Natural killer cell (primary cell): ENCODE measurements at regions not wholly inside any gene's neighbourhood (a gene's known extent, or its start where the extent isn't known, plus 50 kb on each side); places are given as distances from the start of the nearest gene placed in this dataset.
"Not testable (repeated sequence)": the region's sequence is repeated elsewhere in the genome, so short reads cannot be mapped to it uniquely, and the experiment has no call there.

Source experiments
- ATAC-seq, 3 donors: fragments of 150-1000 bp in 2 of 3; fragments of 200-7000 bp in 1 of 3; cut with Tn5 transposase; 1 replicate in 1 of 3; 2 replicates in 2 of 3; pipeline ENCODE4 v1.10.0; 2021; ENCODE audit warnings: mild to moderate bottlenecking in 2 of 3, moderate library complexity in 2 of 3
- DNase-seq, 2 donors: peaks; one replicate each; pipeline versions ENCODE4 v3.0.0 to v3.0.0-alpha.2; 2013 to 2021; ENCODE audit warnings: mixed read lengths in 1 of 2
- H3K27ac ChIP-seq: one replicate; pipeline ENCODE4 v1.5.1; 2013; ENCODE audit warnings: mild to moderate bottlenecking, low read length
- H3K27me3 ChIP-seq: one replicate; pipeline ENCODE4 v1.6.1; 2013; ENCODE audit warnings: low read length; ENCODE audit not compliant: control insufficient read depth, insufficient read depth
- H3K36me3 ChIP-seq: one replicate; pipeline ENCODE4 v1.6.1; 2013; ENCODE audit warnings: low read length; ENCODE audit not compliant: control insufficient read depth, insufficient read depth
- H3K4me1 ChIP-seq: one replicate; pipeline ENCODE4 v1.6.1; 2013; ENCODE audit warnings: low read length; ENCODE audit not compliant: control insufficient read depth, insufficient read depth
- H3K4me3 ChIP-seq: one replicate; pipeline ENCODE4 v1.5.1; 2013; ENCODE audit warnings: low read length
- H3K9me3 ChIP-seq: one replicate; pipeline ENCODE4 v1.6.1; 2013; ENCODE audit warnings: low read length; ENCODE audit not compliant: control insufficient read depth, insufficient read depth
- H3K27ac Mint-ChIP-seq, 2 donors: one replicate each; pipeline ENCODE4 v1.8.0; 2022; ENCODE audit warnings: mild to moderate bottlenecking in 2 of 2, mixed read lengths in 2 of 2, moderate library complexity in 1 of 2
- H3K27me3 Mint-ChIP-seq, 2 donors: one replicate each; pipeline ENCODE4 v1.8.0; 2022; ENCODE audit warnings: low read depth in 2 of 2, mixed read lengths in 2 of 2
- H3K36me3 Mint-ChIP-seq: one replicate; pipeline ENCODE4 v1.8.0; 2022; ENCODE audit warnings: mixed read lengths
- H3K4me1 Mint-ChIP-seq, 2 donors: one replicate each; pipeline ENCODE4 v1.8.0; 2022; ENCODE audit warnings: mixed read lengths in 2 of 2
- H3K4me3 Mint-ChIP-seq: one replicate; pipeline ENCODE4 v1.8.0; 2022; ENCODE audit warnings: mild to moderate bottlenecking, moderate library complexity, mixed read lengths
- H3K9me3 Mint-ChIP-seq, 2 donors: one replicate each; pipeline ENCODE4 v1.8.0; 2022; ENCODE audit warnings: mixed read lengths in 2 of 2
- CTCF ChIP-seq: fragments of 200-600 bp; IDR thresholded peaks from one replicate; pipeline ENCODE4 v1.8.0; 2022; ENCODE audit warnings: antibody characterized with exemption
- WGBS: methylation state at CpG from one replicate; pipeline ENCODE4 v1.1.7; 2013; ENCODE audit warnings: missing lambda C conversion rate; ENCODE audit not compliant: insufficient coverage; 5-methylcytosine and 5-hydroxymethylcytosine counted together
- intact Hi-C: fragments of 100-400 bp; cut with micrococcal nuclease; formaldehyde crosslinking; loops from one replicate; pipeline ENCODE4 v1.14.2; 2022

GRCh38 chr2:187656123-187656522 is 101.9 kb upstream of the TFPI start:
- Histone ChIP-seq H3K27ac (no peak overlapping the region), H3K4me3 (no peak overlapping the region), H3K9me3 (no peaks in the 10 kb centered on the region), H3K27me3 (no peaks in the 10 kb centered on the region), H3K36me3 (no peaks in the 10 kb centered on the region), H3K4me1 (no peaks in the 10 kb centered on the region)
- intact Hi-C loops, result no loop called here
- TF ChIP-seq CTCF, result no peak
- Mint-ChIP-seq H3K4me1 (no peaks in the 10 kb centered on the region), H3K27me3 (no peaks in the 10 kb centered on the region), H3K27ac (no peak overlapping the region), H3K4me3 (no peak overlapping the region), H3K36me3 (no peaks in the 10 kb centered on the region), H3K9me3 (peaks cover 3 to 7% of the 10 kb centered on the region in 2 donors)
- ATAC-seq, result no peak
- WGBS, result 68% methylated on average over 2 of the region's 4 CpGs
- no peak for DNase-seq

GRCh38 chr2:187658952-187659525 is 104.8 kb upstream of the TFPI start:
- ATAC-seq, result no peak
- no peaks in the 10 kb centered on the region for H3K27me3 Mint-ChIP-seq

GRCh38 chr2:187676050-187676449 is 121.8 kb upstream of the TFPI start:
- H3K27ac Mint-ChIP-seq, H3K27me3 ChIP-seq, H3K4me1 Mint-ChIP-seq, H3K27ac ChIP-seq, ATAC-seq, H3K36me3 Mint-ChIP-seq, H3K36me3 ChIP-seq, intact Hi-C loops, H3K4me1 ChIP-seq, H3K9me3 ChIP-seq, H3K4me3 ChIP-seq, DNase-seq, H3K4me3 Mint-ChIP-seq, H3K27me3 Mint-ChIP-seq: not testable (repeated sequence)
- H3K9me3 Mint-ChIP-seq, result peaks cover 12 to 25% of the 10 kb centered on the region in 2 donors
- 100% methylated on average over 1 of the region's 2 CpGs for WGBS

More at GRCh38 chr2:187658952-187659525, 104.8 kb upstream of the TFPI start:
- Histone ChIP-seq H3K27me3 (no peaks in the 10 kb centered on the region), H3K27ac (no peak overlapping the region), H3K9me3 (peaks cover 9% of the 10 kb centered on the region), H3K4me3 (no peak overlapping the region), H3K36me3 (no peaks in the 10 kb centered on the region), H3K4me1 (no peaks in the 10 kb centered on the region)
- WGBS, result 62% methylated on average over 4 of the region's 5 CpGs
- intact Hi-C loops, result no loop called here
- no peak for TF ChIP-seq CTCF
- DNase-seq, result no peak
- H3K4me3 Mint-ChIP-seq, result no peak overlapping the region
- no peaks in the 10 kb centered on the region for H3K4me1 Mint-ChIP-seq
- peaks cover 7 to 9% of the 10 kb centered on the region in 2 donors for H3K9me3 Mint-ChIP-seq
- no peak overlapping the region for H3K27ac Mint-ChIP-seq
- no peaks in the 10 kb centered on the region for H3K36me3 Mint-ChIP-seq

GRCh38 chr2:187679454-187679853 is 125.2 kb upstream of the TFPI start:
- Histone ChIP-seq H3K27ac (no peak overlapping the region), H3K4me3 (no peak overlapping the region), H3K36me3 (no peaks in the 10 kb centered on the region), H3K27me3 (no peaks in the 10 kb centered on the region), H3K4me1 (no peaks in the 10 kb centered on the region), H3K9me3 (no peaks in the 10 kb centered on the region)
- Mint-ChIP-seq H3K4me1 (no peaks in the 10 kb centered on the region), H3K27me3 (no peaks in the 10 kb centered on the region), H3K27ac (no peak overlapping the region), H3K9me3 (peaks cover 2 to 12% of the 10 kb centered on the region in 2 donors), H3K36me3 (no peaks in the 10 kb centered on the region), H3K4me3 (no peak overlapping the region)
- ATAC-seq (no peak), DNase-seq (no peak)
- intact Hi-C loops, result no loop called here
- no peak for TF ChIP-seq CTCF
